Frontal cortex (tissue), 3 donors: ENCODE measurements at regions not wholly inside any gene's neighbourhood (a gene's known extent, or its start where the extent isn't known, plus 50 kb on each side); places are given as distances from the start of the nearest gene placed in this dataset.

Experiments
- DNase-seq, 2 donors: peaks; one replicate each; pipeline ENCODE4 v3.0.0; 2012; ENCODE audit warnings: low spot score in 2 of 2
- FAIRE-seq: peaks from 2 replicates; lab custom pipeline; 2012; peaks lifted over from hg19 to GRCh38; lab: Jason Lieb, UNC
- donor health status: control.
- donor health status: control.
- donor health status: control.

DNA sequence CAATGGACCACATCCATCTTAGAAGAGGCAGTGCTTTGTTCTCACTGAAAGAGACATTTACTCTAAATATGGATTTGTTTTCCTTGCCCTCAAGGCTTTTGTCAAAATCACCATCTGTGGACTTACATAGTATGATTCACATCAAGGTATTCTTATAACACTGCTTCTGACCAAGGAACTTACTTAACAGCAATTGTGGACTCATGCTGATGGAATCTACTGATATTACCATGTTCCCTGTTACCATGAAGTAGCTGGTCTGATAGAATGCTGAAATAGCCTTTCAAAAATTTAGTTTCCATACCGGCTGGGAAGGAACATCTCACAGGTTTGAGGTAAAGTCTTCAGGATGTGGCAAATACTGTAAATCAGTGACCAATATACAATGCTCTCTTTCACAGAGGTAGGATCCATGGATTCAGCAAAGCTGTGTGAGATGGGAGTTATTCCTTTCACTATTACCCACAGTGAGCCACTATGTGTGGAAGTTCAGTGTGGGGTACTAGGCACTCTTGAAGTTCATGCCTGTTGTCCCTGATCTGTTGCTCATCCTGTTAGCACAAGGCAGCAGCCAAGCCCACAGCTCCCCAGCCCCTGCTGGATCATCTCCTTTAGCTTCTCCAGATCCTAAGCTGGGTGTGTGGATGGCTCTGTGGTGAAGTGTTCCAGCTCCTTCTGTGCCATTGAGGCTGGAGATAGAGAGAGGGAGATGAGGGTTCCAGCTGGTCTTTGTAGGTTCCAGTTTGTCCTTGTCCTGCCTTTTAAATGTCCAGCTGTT, 126.4 kb downstream of the ATP23 start:
- FAIRE-seq (no peak), DNase-seq (no peak)

DNA sequence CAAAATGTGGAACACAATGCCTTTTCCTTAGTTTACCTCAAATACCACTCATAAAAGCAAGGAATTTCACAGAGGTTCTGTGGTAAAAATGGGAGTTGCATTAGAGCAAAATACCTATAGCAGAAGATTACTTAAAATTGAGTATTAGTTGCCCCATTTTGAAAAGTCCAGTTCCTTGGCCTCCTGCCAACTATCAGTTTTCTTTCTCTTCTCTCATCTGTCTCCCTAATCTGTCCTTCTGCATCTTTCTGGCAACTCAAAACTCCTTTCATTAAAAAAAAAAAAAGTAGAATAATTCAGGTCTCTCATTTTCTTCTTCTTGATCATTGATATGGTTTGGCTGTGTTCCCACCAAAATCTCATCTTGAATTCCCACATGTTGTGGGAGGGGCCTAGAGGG, 127.3 kb downstream of the ATP23 start:
- no peak for FAIRE-seq
- no peak for DNase-seq

DNA sequence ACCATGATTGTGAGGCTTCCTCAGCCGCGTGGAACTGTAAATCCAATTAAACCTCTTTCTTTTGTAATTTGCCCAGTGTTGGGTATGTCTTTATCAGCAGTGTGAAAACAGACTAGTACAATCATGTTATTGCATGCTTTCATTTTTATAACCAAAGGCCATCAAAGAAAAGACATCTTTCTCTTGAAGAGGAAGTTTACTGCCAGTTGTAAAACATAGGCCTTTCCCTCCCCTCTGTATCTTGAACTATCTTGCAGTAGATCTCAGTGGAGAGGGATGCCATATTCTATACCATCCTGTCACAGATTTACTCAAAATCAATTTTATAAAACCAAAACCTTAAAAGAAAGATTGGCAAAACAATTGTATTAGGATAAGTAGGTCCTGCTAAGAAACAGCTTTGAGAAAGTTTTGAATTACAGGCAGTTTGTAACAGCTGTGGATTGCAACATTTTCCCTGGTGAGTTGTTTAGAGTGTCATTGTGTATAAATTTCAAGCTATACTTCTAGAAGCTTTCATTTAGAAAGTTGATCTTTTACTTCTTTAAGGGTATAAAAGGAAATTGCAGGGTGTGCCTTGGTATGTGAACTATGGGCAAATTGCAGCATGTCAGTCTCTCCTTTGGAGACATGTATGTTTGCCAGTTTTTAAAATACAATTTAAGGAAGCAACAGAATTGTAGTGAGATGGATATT, 128.0 kb downstream of the ATP23 start:
- DNase-seq (no peak), FAIRE-seq (no peak)

DNA sequence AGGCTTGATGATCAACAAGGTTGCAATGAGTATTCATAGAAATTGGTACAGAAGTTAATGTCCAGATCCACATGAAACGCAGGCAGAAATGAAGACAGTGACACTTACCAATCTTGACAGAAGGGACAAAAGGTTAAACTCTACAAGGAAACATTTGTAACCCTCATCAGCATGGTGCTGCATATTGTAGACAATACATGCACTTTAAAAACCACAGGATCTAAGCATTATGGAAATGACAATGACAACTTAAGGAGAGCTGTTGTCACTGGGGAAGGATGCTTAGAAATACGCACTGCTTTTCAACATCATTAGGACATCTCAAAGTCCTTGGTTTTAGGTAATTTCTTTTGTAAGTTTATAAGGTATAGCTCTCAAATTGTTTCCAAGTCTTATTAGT, 130.6 kb downstream of the ATP23 start:
- DNase-seq = no peak
- no peak for FAIRE-seq

DNA sequence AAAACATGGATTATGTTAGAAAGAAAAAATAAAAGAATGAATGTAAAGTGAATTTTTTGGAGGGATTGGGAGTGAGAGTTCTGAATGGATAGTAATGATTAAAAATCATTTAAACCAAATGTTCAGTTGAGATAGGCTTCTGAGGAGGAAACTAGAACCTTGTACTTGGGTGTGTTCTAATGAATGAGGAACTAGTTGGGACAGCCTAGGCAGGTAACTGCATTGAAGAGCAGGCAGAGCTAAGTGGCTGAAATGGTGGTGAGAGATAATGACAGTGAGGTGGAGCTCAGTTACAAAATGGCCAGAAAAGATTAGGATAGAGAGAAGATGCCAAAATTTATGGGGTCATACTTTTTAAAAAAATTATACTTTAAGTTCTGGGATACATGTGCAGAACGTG, 132.9 kb downstream of the ATP23 start:
- no peak for DNase-seq

DNA sequence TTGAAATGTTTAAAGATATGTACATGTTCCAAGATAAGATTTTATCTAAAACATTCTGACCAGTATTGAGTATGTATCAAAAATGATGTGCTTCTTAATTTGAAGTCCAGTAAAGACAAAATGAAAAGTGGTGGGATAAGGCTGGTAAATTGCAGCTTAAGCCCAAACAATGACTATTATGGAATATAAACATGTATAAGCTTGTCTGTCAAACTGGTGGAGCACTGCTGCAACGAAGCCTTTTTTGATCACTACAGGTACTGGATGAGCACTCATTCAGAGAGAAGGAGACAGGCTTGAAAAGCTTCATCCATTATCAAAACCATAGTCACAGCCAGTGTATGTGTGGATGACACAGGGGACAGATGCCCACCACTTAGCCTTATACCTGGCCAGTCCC, 138.4 kb downstream of the ATP23 start:
- DNase-seq (no peak), FAIRE-seq (no peak)

More for the DNA sequence above, 132.9 kb downstream of the ATP23 start:
- FAIRE-seq = no peak

DNA sequence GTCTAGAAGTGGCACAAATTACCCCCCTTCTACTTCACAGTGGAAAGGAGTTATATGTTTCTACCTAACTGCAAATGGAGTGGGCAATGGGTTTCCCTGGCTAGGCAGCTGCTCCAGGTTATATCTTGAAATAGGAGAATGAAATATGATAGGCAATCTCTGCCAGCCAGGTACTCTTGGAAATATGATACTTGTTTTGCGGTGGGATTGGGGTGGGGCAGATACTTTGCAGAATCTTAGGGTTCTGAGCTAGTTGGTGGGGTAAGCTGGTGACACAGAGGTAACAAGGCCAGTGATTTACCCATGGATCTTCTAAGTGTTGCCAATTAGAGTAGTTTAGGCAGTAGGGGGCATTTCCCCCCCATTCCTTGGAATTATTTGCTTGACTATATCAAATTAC, 140.1 kb downstream of the ATP23 start:
- FAIRE-seq (no peak), DNase-seq (no peak)

DNA sequence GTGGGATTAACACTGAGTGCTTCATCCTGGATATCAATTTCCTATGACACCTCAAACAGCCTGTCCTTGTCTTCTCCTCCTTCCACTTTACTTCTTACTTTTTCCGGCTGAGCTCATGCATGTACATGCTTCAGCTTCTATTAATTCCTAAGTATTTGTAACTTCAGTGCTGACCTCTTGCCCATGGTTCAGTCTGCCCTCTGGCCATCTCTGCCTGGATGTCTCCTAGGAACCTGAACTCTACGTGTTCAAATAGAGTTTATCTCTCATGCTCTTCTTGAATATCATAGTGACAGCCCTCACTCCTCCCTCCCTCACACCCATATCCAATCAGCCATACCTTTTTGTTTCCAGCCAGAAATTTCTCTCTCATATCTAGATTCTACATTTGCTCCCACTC, 141.6 kb downstream of the ATP23 start:
- DNase-seq (no peak), FAIRE-seq (no peak)

DNA sequence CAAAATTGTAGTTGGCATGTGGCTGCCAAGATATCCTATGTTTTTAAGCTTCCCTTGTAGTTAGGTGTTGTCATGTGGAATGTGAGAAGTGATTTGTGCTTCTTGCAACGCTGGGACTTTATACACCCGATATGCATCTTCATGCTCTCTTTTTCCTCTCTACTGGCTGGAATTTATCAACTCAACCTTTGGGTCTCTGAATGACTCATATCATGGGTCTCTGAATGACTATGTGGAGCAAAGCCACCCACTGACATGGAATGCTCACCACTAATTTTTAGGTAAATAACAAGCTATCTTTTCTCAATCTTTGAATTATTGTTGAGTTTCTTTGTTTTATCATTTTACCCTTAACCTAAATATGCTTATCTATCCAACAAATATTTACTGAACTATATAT, 144.6 kb downstream of the ATP23 start:
- FAIRE-seq = no peak
- DNase-seq = no peak

DNA sequence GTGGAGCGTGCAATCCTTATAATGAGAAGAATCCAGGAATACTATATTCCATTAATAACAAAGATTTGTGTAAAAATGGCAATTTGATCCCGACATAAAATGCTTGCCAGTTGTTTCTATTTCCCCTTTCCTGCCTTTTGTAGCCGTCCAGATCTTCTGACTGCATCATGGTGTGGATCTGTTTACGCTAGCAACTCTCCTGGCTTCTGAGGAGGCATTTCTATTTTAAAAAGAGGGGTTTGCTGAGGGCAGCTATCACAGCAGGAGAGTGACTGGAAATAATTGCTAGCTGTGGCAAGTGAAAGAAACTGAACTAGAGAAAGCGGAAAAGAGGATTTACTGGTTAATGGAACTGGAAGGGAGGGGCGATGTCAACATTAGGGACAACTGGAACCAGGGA, 145.6 kb downstream of the ATP23 start:
- FAIRE-seq (no peak), DNase-seq (no peak)

DNA sequence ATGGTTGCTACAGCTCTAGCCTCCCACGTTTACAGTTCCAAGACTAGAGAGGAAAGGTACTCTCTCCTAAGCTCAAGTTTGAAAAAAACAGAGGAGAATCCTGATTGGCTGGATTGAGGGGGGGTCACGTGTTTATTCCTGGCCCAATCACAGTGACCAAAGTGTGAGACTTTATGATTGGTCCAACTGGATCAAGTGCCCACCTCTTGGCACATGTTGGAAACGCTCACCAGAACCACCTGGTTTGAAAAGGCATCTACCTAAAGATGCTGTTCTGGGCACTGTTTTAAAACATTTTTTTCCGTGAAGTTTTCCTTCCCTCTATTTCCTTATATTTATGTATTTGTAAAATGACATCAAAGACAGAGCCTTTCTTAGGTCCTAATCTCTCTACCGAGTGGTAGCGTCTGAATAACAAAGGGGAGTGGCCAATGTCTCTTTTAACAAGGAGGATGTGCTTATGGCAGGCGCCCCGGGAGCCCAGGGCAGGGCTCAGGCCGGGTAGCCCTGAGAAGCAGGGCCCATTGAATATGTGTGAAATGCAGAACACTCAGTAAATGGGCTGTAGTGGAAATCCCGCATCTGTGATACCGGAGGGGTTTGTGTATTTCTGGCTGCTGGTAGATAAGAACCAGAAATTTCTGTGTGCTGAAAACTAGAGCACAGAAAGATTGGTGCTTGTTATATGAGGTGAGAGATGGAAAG, 146.2 kb downstream of the ATP23 start:
- DNase-seq (no peak), FAIRE-seq (no peak)

DNA sequence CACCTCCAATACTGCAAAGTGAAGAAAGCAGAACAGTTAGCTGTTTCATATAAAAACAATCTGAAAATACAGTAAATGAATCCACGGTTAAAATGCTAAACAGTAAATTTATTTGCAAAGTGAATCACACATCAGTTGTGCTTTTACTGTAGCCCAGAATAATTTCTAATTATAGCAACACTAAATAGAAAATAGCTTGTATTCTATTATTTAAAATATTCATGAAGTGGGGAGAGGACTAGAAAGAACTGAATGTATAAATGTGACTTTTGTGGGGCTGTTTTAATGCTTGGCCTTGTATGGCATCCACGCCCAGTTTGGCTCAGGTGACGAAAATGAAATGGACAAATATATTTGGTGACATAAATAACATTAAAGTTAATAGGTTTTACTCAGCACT, 148.2 kb downstream of the ATP23 start:
- DNase-seq (no peak), FAIRE-seq (no peak)

DNA sequence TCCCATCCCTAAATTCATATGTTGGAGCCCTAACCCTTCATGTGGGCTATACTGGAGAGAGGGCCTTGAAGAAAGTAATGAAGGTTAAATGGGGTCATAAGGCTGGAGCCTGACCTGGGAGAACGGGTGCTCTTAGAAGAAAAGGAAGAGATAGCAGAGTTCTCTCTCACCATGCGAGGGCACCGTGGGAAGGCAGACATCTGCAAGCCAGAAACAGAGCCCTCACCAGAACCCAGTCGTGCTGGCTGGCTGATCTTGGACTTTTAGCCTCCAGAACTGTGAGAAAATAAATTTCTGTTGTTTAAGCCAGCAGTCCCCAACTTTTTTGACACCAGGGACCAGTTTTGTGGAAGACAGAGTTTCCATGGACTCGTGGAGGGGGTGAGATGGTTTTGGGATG, 149.3 kb downstream of the ATP23 start:
- FAIRE-seq (no peak), DNase-seq (no peak)

DNA sequence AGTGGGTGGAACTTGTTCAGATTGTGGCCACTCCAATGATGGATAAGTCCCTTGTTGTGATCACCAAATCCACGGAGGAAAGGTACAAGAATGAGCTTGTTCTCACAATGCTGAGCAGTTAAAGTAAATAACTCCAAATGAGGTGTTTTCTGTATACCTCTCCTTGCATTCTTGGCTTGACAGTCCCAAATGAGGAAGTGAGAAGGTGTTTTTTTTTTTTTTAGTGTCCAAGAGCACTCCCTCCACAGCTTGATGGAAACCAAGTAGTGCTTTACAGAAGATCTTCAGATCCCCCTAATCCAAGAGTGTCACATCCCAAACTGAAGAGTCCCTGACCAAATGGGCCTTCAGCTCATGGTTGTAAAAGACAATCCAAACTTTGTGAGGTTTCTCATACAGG, 153.6 kb downstream of the ATP23 start:
- DNase-seq (no peak), FAIRE-seq (no peak)

DNA sequence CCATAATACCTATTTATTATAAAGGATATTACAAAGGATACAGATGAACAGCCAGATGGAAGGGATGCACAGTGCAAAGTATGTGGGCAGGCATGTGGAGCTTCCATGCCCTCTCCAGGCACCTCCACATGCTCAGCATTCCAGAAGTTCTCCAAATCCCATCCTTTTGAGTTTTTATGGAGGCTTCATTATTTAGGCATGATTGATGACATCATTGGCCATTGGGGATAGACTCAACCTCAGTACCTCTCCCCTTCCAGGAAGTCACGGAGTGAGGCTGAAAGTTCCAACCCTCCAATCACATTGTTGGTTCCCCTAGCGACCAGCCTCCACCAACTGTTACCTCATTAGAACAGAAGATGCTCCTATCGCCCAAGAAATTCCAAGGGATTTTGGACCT, 156.4 kb downstream of the ATP23 start:
- FAIRE-seq (no peak), DNase-seq (no peak)

DNA sequence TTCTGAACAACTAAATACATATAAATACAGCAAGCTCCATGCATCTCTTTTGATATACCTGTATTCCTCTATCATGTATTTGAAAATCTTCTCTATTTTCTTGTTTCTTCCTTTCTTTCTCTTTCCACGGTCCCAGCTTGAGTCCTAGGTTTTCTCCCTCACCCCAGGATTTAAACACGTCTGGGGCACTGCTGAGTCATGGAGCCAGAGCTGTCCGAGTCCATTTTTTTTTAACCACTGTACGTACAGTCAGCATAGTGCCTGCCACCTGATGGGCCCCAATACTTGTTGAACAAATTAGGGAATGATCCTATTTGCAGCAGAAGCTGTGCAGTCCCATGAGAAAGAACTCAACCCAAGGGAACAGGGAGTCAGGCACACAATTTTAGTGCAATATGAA, 158.1 kb downstream of the ATP23 start:
- FAIRE-seq (no peak), DNase-seq (no peak)

DNA sequence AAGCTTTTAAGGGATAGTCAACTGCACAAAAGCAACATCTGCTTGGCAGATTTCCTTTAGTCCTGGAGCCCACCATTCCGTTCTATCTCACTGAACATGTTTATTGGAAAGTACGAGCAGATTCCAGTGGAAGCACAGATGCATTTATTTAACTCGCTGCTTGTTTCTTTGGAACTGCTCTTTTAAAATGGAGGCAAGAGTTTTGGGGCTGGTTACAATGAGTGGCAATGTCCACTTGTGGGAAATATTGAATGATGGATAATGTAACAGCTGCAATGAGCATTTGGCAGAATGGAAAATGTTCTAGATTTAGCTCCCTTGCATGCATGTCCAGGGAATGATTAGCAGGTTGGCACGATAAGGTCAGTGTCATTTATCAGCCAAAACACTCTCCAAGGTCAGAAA, 163.0 kb downstream of the ATP23 start:
- FAIRE-seq = no peak
- DNase-seq = no peak

DNA sequence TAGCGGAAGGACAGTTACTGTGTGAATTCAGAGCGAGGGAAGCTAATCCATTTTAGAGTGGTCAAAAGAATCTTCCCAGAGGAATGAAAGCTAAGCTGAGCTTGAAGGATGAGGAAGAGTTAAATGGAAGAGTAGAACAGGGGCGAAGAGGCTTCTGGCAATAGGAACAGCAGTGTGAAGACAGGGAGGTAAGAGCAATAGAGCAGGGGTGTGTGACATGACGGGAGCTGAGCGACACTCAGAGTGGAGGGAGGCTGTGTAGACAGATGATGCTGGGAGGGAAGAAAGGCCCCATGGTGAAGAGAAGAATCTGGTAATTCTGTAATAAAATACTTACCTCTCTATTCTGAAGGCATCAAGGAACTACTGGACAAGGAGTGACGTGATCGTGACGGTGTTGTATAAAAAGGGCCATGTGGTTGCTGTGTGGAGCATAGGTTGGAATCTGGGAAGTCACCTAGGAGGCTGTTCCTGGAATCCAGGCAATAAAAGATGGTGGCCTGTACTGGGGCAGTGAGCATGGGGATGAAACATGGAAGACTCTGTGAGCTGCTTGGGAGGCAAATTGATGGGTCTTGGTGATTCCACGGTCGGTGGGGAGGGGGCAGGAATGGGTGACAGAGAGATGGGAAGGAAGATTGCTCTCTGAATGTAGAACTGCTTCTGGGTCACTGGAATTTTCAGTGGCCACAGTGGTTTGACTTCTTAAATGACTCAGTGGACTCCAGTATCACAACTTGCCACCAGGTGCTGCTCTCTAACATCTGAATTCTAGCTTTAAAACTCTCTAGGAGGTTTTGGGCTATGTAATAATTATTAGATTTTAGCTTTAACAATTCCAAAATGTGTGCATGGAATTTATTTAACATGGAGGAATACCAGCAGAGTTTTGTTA, 164.1 kb downstream of the ATP23 start:
- DNase-seq = no peak
- no peak for FAIRE-seq

DNA sequence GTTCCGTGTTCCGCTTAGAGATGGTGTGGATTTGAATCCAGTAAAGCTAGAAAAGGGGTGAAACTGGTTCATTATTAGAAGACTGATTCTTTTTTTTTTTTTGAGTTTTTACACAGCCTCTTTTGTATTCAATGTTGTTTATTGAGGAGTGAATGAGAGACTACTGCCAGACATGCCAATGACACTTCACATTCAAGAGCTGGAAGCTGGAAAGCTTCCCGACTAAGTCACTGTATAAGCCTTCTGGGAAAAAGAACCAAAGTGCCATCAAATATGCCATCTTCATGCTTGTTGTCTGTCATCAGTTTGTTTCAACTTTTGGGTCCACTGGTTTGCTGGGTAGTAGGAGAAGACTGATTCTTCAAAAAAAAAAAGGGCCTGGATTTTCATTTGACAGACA, 164.8 kb downstream of the ATP23 start:
- FAIRE-seq (no peak), DNase-seq (no peak)

DNA sequence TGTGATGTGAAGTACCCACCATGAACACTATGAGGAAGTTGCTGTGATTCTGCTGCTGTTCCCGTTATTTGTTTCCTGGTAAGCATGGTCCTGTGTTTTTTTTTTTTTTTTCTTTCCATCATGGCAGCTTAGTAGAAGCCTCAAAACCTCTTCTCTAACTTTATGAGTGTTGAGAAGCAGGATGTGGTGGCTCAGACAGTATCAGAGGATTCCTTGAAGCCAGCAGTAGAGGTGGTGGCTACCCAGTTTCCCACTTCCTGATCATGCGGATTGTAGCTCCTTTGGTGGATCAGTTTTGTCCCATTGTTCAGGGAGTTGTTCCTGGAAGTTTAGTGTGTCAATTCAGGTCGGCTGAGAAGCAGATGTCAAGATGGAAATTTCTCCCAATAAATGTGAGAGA, 175.8 kb downstream of the ATP23 start:
- no peak for DNase-seq
- no peak for FAIRE-seq
